HUES48 (cell line): ENCODE measurements at regions not wholly inside any gene's neighbourhood (a gene's known extent, or its start where the extent isn't known, plus 50 kb on each side); places are given as distances from the start of the nearest gene placed in this dataset.

Experiments
- H3K27ac ChIP-seq: one replicate; pipeline ENCODE4 v1.7.0; 2013; ENCODE audit warnings: low read depth, low read length, inconsistent platforms
- H3K27me3 ChIP-seq: 2 replicates; pipeline ENCODE4 v1.6.1; 2013; ENCODE audit warnings: mild to moderate bottlenecking, low read length; ENCODE audit not compliant: control insufficient read depth, insufficient read depth
- H3K36me3 ChIP-seq: 2 replicates; pipeline ENCODE4 v1.6.1; 2013; ENCODE audit warnings: low read length; ENCODE audit not compliant: control insufficient read depth, insufficient read depth
- H3K4me1 ChIP-seq: 2 replicates; pipeline ENCODE4 v1.6.1; 2013; ENCODE audit warnings: mild to moderate bottlenecking, low read length; ENCODE audit not compliant: control insufficient read depth, insufficient read depth
- H3K4me3 ChIP-seq: 2 replicates; pipeline ENCODE4 v1.5.1; 2013; ENCODE audit warnings: mild to moderate bottlenecking, low read depth, low read length
- H3K9ac ChIP-seq: 2 replicates; pipeline ENCODE4 v1.6.1; 2013; ENCODE audit warnings: mild to moderate bottlenecking, low read depth, low read length, moderate library complexity
- H3K9me3 ChIP-seq: 2 replicates; pipeline ENCODE4 v1.6.1; 2013; ENCODE audit warnings: low read length; ENCODE audit not compliant: control insufficient read depth, insufficient read depth

DNA sequence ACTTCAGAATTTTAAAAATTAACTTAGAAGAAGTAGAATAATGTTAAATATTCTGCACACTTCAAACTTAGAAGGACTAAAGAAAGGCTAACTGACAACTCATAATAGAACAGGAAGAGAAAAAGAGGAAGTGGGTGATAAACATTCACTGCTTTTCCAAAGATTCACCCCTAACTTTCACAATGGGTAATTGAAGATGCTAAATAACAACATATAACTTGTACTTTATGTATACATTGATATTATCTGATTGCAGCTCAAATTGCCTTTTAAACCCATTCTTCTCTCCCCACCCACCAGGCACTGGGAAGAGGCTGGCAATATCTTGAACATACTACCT is 376.6 kb downstream of the EFNA5 start:
- Histone ChIP-seq H3K9ac (no peak overlapping the region), H3K27ac (no peak overlapping the region), H3K4me1 (no peaks in the 10 kb centered on the region; the same call in 1 of the 2 replicates), H3K9me3 (no peaks in the 10 kb centered on the region), H3K36me3 (no peaks in the 10 kb centered on the region), H3K4me3 (no peak overlapping the region), H3K27me3 (no peaks in the 10 kb centered on the region)

DNA sequence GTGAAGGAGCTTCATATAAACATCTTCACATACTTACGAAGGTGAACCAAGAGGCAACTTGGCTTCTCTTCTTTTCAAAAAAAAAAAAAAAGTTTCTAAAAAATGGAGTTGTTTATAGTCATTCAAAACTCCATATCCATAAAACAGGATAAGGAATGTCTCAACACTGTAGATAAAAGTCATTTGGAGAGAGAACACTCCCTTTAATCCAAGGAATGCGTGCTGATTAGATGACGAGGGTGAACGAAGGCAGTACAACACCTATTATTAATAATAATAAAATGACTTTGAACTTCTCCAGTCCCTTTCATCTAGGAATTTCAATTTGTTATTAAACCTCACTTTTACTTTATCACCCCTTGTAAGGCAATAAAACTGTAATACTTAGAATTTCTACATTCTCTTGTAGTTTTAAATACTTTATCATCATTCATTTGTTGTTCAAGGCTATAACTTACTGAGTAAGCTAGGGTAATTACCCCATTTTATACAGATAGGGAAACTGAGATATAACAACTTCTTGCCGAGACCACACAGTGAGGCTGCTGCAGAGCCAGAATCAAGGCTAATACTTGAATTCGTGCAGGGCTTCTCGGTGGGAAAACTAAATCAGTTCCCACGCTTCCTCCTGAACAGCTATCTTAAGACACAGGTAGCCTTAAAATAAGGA is 377.1 kb downstream of the EFNA5 start:
- H3K4me1 ChIP-seq = no peaks in the 10 kb centered on the region; the same call in 1 of the 2 replicates
- H3K4me3 ChIP-seq = no peak overlapping the region
- no peaks in the 10 kb centered on the region for H3K36me3 ChIP-seq
- no peak overlapping the region for H3K27ac ChIP-seq
- H3K9me3 ChIP-seq = no peaks in the 10 kb centered on the region
- no peak overlapping the region for H3K9ac ChIP-seq
- H3K27me3 ChIP-seq = no peaks in the 10 kb centered on the region

DNA sequence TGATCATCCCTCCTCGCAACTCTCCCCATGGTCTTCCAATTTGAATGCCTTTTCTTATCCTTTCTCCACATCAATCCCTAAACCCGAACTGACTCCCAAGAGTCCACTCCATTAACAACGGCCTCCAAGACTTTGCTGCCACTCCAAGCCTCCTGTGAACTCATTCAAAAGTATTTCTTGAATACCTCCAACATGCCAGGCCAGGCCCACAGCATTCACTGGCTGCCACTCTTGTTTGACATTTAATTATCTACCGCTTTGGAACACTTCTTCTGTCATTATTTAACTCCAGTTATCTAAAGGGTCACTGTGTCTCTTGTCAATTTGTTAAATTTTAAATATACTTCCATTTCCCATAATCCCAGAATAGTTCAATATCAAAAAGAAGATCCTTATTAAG is 378.9 kb downstream of the EFNA5 start:
- no peaks in the 10 kb centered on the region for H3K9me3 ChIP-seq
- H3K27me3 ChIP-seq = no peaks in the 10 kb centered on the region
- no peak overlapping the region for H3K9ac ChIP-seq
- H3K4me1 ChIP-seq = no peaks in the 10 kb centered on the region; the same call in 1 of the 2 replicates
- no peak overlapping the region for H3K4me3 ChIP-seq
- no peaks in the 10 kb centered on the region for H3K36me3 ChIP-seq
- no peak overlapping the region for H3K27ac ChIP-seq

DNA sequence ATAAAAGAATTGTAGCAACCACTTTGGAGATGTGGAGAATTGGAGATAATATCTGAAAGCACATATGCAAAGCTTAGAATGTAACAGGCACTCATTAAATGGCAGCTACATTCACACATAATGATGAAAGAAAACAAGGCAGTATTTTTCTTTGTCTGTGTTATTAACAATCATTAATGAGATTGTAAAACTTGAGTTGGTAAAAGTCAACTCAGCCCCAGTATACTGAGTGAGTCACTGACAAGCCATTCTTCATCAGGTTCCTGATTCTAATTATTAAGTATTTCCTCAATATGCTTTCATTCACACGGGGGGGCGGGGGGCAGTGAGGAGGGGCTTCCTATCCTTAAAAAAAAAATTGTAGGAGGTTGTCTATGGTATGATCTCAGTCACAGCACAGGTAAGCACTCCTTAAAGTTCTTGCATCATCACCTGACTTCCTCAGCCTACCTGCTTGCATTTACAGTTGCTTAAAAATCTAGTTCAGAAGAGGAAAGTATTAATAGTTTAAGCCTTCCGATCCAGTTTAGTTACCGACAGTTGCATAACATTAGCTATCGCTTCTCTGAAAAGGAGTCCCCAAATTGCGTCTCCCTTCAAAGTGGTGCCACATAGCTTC is 379.8 kb downstream of the EFNA5 start:
- no peaks in the 10 kb centered on the region for H3K9me3 ChIP-seq
- H3K27me3 ChIP-seq = no peaks in the 10 kb centered on the region
- no peak overlapping the region for H3K4me3 ChIP-seq

DNA sequence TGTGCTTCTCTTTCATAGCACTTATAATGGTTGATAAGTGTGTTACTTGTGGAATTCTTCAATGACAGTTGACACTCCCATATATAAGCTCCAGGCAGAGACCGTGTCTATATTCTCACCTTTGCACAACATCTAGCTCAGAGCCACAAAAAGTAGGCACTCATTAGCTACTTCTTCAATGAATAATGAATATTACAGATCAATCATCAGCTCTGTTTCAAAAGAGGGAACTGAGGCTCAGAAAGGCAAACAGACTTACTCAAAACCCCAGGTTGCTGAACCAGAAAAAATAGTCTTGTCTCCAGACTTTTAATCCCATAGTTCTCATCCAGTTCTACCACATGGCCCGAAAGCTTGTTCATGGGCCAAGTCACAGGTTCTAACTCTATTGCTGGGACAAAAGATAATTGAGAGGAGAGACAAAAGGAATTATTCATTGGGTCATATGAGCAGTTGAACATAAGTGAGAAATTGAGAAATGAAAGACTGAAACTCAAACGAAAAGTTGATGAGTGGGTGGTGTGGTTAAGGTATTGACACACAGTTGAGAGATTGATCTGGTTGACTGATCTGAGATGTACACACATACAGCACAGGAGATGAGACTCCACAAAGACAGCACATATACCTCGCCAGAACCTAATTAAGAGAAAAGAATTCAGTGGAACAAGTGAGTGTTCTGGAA is 381.6 kb downstream of the EFNA5 start:
- H3K27ac ChIP-seq = no peak overlapping the region
- no peaks in the 10 kb centered on the region for H3K4me1 ChIP-seq
- no peaks in the 10 kb centered on the region for H3K36me3 ChIP-seq
- H3K9ac ChIP-seq = no peak overlapping the region
- H3K27me3 ChIP-seq = no peaks in the 10 kb centered on the region
- H3K9me3 ChIP-seq = no peaks in the 10 kb centered on the region
- no peak overlapping the region for H3K4me3 ChIP-seq

More for the DNA sequence above, 379.8 kb downstream of the EFNA5 start:
- H3K4me1 ChIP-seq = no peaks in the 10 kb centered on the region; the same call in 1 of the 2 replicates
- no peak overlapping the region for H3K9ac ChIP-seq
- no peak overlapping the region for H3K27ac ChIP-seq
- H3K36me3 ChIP-seq = no peaks in the 10 kb centered on the region

DNA sequence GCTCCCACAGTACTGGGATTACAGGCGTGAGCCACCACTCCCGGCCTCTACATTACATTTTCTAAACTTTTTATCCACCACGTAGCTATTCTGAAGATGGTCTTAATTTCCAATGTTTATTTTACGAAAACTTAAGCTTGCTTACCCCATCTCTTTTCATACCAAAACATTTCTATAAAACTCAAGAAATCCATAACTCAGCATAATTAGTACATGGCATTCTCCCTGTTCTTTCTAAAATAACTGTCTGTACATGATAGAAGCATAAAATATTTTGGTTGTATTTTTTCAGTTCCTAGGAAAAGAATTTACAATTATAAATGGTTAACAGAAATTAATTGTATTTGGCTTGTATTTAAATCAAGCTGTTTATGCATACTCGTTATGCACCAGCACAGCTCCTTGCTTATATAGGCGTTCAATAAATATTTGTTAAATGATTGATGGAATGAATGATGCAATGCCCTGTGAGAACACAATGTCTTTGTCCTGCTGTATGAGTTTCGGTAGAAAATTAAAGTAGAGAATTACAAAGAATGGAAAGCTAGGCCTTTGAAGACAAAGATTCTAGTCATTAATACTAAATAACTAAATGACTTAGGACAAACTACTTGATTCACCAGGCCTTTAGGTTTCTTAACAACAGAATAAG is 384.2 kb downstream of the EFNA5 start:
- H3K27me3 ChIP-seq = no peaks in the 10 kb centered on the region
- H3K36me3 ChIP-seq = no peaks in the 10 kb centered on the region
- H3K9me3 ChIP-seq = no peaks in the 10 kb centered on the region
- no peak overlapping the region for H3K9ac ChIP-seq
- H3K4me1 ChIP-seq = peaks cover 7% of the 10 kb centered on the region; the same call in 1 of the 2 replicates
- H3K27ac ChIP-seq = no peak overlapping the region
- H3K4me3 ChIP-seq = no peak overlapping the region

DNA sequence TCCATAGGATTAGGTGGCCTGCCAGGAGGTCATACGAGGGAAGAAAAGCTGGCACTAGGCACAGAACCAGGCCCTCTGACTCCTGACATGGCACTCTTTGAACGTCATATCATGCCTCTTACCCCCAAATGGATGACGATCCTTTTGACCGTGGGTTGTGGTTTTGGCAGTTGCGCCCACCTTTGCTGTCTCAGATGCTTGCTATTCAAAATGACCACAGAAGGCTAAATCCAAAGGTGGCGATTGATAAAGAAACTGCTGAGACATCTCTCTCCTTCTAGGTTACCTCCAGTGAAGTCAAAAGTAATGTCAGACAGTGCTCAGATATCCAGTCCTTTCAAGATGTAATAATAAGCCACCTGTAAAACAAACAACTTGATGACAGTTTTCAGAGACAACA is 385.0 kb downstream of the EFNA5 start:
- H3K27me3 ChIP-seq = no peaks in the 10 kb centered on the region
- H3K9ac ChIP-seq = no peak overlapping the region
- no peak overlapping the region for H3K4me3 ChIP-seq
- H3K9me3 ChIP-seq = no peaks in the 10 kb centered on the region
- H3K4me1 ChIP-seq = peaks cover 7% of the 10 kb centered on the region; the same call in 1 of the 2 replicates
- H3K27ac ChIP-seq = no peak overlapping the region
- no peaks in the 10 kb centered on the region for H3K36me3 ChIP-seq

DNA sequence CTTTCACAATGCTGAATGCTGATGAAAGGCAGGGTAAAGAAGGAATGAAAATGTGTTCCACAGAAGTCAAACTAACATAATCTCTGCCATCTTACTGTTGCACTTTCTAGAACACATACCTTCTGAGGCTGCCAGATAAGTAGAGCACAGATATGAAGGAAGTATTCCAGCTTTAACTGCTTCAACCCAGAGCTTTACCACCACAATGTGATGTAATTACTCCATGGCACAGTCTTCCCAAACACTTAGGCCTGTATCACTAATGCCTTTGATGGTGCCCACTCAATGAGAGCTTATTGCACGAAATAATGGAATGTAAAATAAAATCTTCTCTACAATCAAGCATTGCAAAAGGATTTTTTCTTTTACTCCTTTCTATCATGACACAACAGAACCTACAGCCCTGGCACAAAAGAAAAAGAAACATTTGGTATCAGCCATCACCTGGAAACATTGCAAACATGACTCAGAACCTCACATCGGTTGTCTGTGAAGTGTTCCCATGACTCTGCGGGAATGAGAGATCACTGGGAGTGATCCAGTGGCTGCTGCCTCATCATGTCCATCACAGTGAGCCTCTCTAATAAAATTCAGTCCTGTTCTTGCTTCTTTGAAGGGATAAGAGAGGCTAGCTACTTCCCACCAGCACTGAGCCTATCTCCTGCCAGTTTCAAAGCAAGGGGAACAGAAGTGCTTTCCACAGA is 385.8 kb downstream of the EFNA5 start:
- H3K27me3 ChIP-seq = no peaks in the 10 kb centered on the region
- H3K9me3 ChIP-seq = no peaks in the 10 kb centered on the region
- H3K9ac ChIP-seq = no peak overlapping the region
- peaks cover 7% of the 10 kb centered on the region; the same call in 1 of the 2 replicates for H3K4me1 ChIP-seq
- H3K36me3 ChIP-seq = no peaks in the 10 kb centered on the region
- no peak overlapping the region for H3K4me3 ChIP-seq
- no peak overlapping the region for H3K27ac ChIP-seq

DNA sequence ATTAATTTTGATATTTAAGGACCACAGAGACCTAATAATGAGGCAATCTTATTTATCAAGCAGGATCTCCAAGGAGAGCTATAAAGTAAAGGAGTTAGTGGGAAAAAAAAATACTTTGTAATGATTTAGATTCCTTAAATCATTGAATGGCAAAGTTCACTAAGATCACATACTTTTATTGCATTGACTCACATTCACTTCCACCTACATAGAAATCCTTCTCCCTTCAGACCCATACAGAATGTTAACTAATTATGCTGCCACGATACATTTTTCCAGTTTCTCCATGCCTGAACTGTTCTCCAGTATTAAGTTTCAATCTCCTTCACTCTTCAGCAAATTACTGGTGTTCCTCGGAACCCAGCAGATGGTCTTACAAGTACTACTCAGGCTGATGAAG is 388.7 kb downstream of the EFNA5 start:
- Histone ChIP-seq H3K4me1 (peaks cover 7% of the 10 kb centered on the region; the same call in 1 of the 2 replicates), H3K9ac (no peak overlapping the region), H3K36me3 (no peaks in the 10 kb centered on the region), H3K27me3 (no peaks in the 10 kb centered on the region), H3K4me3 (no peak overlapping the region), H3K9me3 (no peaks in the 10 kb centered on the region), H3K27ac (no peak overlapping the region)

DNA sequence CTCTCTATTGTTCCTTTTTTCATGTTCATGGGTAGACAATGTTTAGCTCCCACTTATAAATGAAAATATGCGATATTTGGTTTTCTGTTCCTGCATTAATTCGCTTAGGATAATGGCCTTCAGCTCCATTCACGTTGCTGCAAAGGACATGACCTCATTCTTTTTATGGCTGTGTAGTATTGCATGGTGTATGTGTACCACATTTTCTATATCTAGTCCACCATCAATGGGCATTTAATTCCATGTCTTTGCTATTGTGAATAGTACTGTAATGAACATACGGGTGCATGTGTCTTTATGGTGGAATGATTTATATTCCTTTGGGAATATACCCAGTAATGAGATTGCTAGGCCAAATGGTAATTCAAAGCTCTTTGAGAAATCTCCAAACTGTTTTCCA is 392.0 kb downstream of the EFNA5 start:
- H3K4me3 ChIP-seq = no peak overlapping the region
- H3K9ac ChIP-seq = no peak overlapping the region
- peaks cover 9% of the 10 kb centered on the region; the same call in 1 of the 2 replicates for H3K4me1 ChIP-seq
- no peaks in the 10 kb centered on the region for H3K27me3 ChIP-seq
- no peak overlapping the region for H3K27ac ChIP-seq
- H3K36me3 ChIP-seq = no peaks in the 10 kb centered on the region
- no peaks in the 10 kb centered on the region for H3K9me3 ChIP-seq
